ENCODE measurements at regions not wholly inside any gene's neighbourhood (a gene's known extent, or its start where the extent isn't known, plus 50 kb on each side); places are given as distances from the start of the nearest gene placed in this dataset.
"Not testable (repeated sequence)": the region's sequence is repeated elsewhere in the genome, so short reads cannot be mapped to it uniquely, and the experiment has no call there.

- Histone ChIP-seq H3K4me3 (no peak overlapping the region), H3K27ac (no peak overlapping the region), H3K27me3 (no peaks in the 10 kb centered on the region), H3K36me3 (no peaks in the 10 kb centered on the region), H3K9me3 (no peaks in the 10 kb centered on the region), H3K4me1 (peaks cover 0 to 8% (median 0%) of the 10 kb centered on the region in 3 donors)
- WGBS, 2 donors, result 73 to 94% methylated on average over 4 of the region's 4 CpGs
- no peak for DNase-seq
- TF ChIP-seq CTCF (IDR thresholded peaks at IDR 0.05), result no peak
- TF ChIP-seq POLR2A (IDR thresholded peaks at IDR 0.05), result no peak
- intact Hi-C loops (cut with DNase I), result no loop called here
These were observed 609.8 kb downstream of the BCOR start for GRCh38 chrX:39487969-39488330.

GRCh38 chrX:39491548-39492297, 606.0 kb downstream of the BCOR start:
- H3K27ac ChIP-seq, result peak overlapping the region in 2 of 4 donors; percentile 21 to 29
- DNase-seq, result no peak

GRCh38 chrX:39492497-39493162, 605.1 kb downstream of the BCOR start:
- 15 to 50% methylated on average over 2 to 6 of the region's 6 CpGs for WGBS, 2 donors
- Histone ChIP-seq H3K4me1 (no peaks in the 10 kb centered on the region), H3K27me3 (no peaks in the 10 kb centered on the region), H3K36me3 (no peaks in the 10 kb centered on the region), H3K4me3 (no peak overlapping the region), H3K9me3 (no peaks in the 10 kb centered on the region), H3K27ac (peak overlapping the region in 2 of 4 donors; percentile 21 to 29)
- TF ChIP-seq POLR2A (IDR thresholded peaks at IDR 0.05), result no peak
- no peak for TF ChIP-seq CTCF (IDR thresholded peaks at IDR 0.05)
- no peak for DNase-seq
- intact Hi-C loops (cut with DNase I), result no loop called here

More at GRCh38 chrX:39491548-39492297, 606.0 kb downstream of the BCOR start:
- Histone ChIP-seq H3K9me3 (no peaks in the 10 kb centered on the region), H3K4me1 (no peaks in the 10 kb centered on the region), H3K4me3 (no peak overlapping the region), H3K27me3 (no peaks in the 10 kb centered on the region), H3K36me3 (no peaks in the 10 kb centered on the region)
- TF ChIP-seq POLR2A (IDR thresholded peaks at IDR 0.05) (no peak), CTCF (IDR thresholded peaks at IDR 0.05) (no peak)
- WGBS, 2 donors, result 50 to 65% methylated on average over 8 to 10 of the region's 10 CpGs
- intact Hi-C loops (cut with DNase I), result no loop called here

- H3K36me3 ChIP-seq, result no peaks in the 10 kb centered on the region
- H3K4me3 ChIP-seq, result no peak overlapping the region
- DNase-seq, result no peak
- H3K9me3 ChIP-seq, result no peaks in the 10 kb centered on the region
- 85 to 87% methylated on average over 1 of the region's 1 CpG for WGBS, 2 donors
- H3K27me3 ChIP-seq, result no peaks in the 10 kb centered on the region
- TF ChIP-seq POLR2A (IDR thresholded peaks at IDR 0.05), result no peak
- TF ChIP-seq CTCF (IDR thresholded peaks at IDR 0.05), result no peak
- no peak overlapping the region for H3K27ac ChIP-seq
- intact Hi-C loops (cut with DNase I), result no loop called here
- H3K4me1 ChIP-seq, result no peaks in the 10 kb centered on the region
These were observed 604.6 kb downstream of the BCOR start for GRCh38 chrX:39493168-39493567.

- 58 to 94% methylated on average over 3 of the region's 4 CpGs for WGBS, 2 donors
These were observed 600.6 kb downstream of the BCOR start for GRCh38 chrX:39497117-39497516.

More at GRCh38 chrX:39497117-39497516, 600.6 kb downstream of the BCOR start:
- H3K36me3 ChIP-seq; H3K4me3 ChIP-seq; H3K4me1 ChIP-seq; H3K9me3 ChIP-seq; DNase-seq; H3K27me3 ChIP-seq; intact Hi-C loops (cut with DNase I); H3K27ac ChIP-seq: not testable (repeated sequence)
